ENCODE measurements at regions not wholly inside any gene's neighbourhood (a gene's known extent, or its start where the extent isn't known, plus 50 kb on each side); places are given as distances from the start of the nearest gene placed in this dataset.

DNA sequence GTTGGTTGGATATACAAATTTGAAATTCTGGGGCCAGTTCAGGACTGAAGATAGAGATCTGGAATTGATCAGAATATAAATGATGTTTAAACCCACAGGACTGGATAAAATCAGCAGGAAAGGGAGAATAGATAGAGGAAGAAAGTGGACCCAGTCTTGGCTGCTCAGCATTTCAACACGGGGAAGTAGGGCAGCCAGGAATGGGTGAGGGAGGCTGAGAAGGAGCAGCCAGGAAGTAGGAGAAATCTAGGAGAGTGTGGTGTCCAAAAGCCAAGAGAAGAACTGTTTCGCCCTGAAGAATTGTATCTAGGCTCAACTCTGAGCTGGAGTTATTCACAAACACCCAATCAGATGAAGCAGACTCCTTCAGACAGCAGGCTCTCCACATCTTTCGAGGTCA lies 197.9 kb downstream of the CDCA7 start:
- POLR2A ChIA-PET: no interaction called here
- Histone ChIP-seq H3K9me3 (peaks cover 14% of the 10 kb centered on the region; the same call in 2 of the 3 replicates), H3K4me2 (no peak overlapping the region), H3K4me3 (no peak overlapping the region), H3K4me1 (peaks cover 35% of the 10 kb centered on the region), H3K27ac (no peak overlapping the region)
- ATAC-seq (no peak), DNase-seq (ENCODE audit: low read depth in 1 of 2, low spot score in 1 of 2) (no peak), FAIRE-seq (no peak)
- CTCF ChIA-PET: no interaction called here
- no peak for TF ChIP-seq FOSB (CRISPR knock-in tag; IDR thresholded peaks at IDR 0.05)
- no peak for TF ChIP-seq JUN (IDR thresholded peaks at IDR 0.05)
- TF ChIP-seq ZC3H11A (IDR thresholded peaks at IDR 0.05): no peak
- TF ChIP-seq JUNB (IDR thresholded peaks at IDR 0.05): no peak
- TF ChIP-seq NFE2L2 (conservative IDR thresholded peaks at IDR 0.05; ENCODE audit: low read length): no peak
- no peak for TF ChIP-seq MAFK (IDR thresholded peaks at IDR 0.05; ENCODE audit: partially characterized antibody)
- TF ChIP-seq FOXS1 (CRISPR knock-in tag; IDR thresholded peaks at IDR 0.05): no peak
- no peak for TF ChIP-seq ZNF302 (CRISPR knock-in tag; IDR thresholded peaks at IDR 0.05)
- TF ChIP-seq HEYL (CRISPR knock-in tag; IDR thresholded peaks at IDR 0.05): no peak
- no peak for TF ChIP-seq CHD4 (IDR thresholded peaks at IDR 0.05; ENCODE audit: borderline replicate concordance)
- no peak for TF ChIP-seq MAX (IDR thresholded peaks at IDR 0.05)
- TF ChIP-seq BHLHE40 (IDR thresholded peaks at IDR 0.05; ENCODE audit: low read depth, low read length): no peak
- no peak for TF ChIP-seq EHF (CRISPR knock-in tag; IDR thresholded peaks at IDR 0.05)
- TF ChIP-seq RNF2 (IDR thresholded peaks at IDR 0.05; ENCODE audit: borderline replicate concordance, low read depth): no peak
- no peak for TF ChIP-seq TP53 (CRISPR knock-in tag; IDR thresholded peaks at IDR 0.05)
- no peak for TF ChIP-seq HOXB5 (CRISPR knock-in tag; IDR thresholded peaks at IDR 0.05)
- TF ChIP-seq, protein P1, sequence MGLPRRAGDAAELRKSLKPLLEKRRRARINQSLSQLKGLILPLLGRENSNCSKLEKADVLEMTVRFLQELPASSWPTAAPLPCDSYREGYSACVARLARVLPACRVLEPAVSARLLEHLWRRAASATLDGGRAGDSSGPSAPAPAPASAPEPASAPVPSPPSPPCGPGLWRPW (IDR thresholded peaks at IDR 0.05): no peak
- TF ChIP-seq, protein P2, sequence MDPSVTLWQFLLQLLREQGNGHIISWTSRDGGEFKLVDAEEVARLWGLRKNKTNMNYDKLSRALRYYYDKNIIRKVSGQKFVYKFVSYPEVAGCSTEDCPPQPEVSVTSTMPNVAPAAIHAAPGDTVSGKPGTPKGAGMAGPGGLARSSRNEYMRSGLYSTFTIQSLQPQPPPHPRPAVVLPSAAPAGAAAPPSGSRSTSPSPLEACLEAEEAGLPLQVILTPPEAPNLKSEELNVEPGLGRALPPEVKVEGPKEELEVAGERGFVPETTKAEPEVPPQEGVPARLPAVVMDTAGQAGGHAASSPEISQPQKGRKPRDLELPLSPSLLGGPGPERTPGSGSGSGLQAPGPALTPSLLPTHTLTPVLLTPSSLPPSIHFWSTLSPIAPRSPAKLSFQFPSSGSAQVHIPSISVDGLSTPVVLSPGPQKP (IDR thresholded peaks at IDR 0.05; ENCODE audit: low read depth, low read length): no peak
- WGBS (ENCODE audit: missing lambda C conversion rate): 67% methylated on average over 3 of the region's 3 CpGs

- no peak overlapping the region for H3K4me3 ChIP-seq
- peak overlapping the region; percentile 27 for H3K4me2 ChIP-seq
- peaks cover 13% of the 10 kb centered on the region; the same call in 2 of the 3 replicates for H3K9me3 ChIP-seq
- CTCF ChIA-PET: no interaction called here
- DNase-seq (ENCODE audit: low read depth in 1 of 2, low spot score in 1 of 2): peak in 1 of 2 experiments; percentile 42
- H3K4me1 ChIP-seq: peaks cover 35% of the 10 kb centered on the region
- 0 out of 6 replicates have a peak overlapping the region, but pooled peaks of 1 of the 2 experiments have one; percentile 6 for H3K27ac ChIP-seq
- peak; percentile 51 for FAIRE-seq
- ATAC-seq: peak in 1 of 2 experiments; percentile 60; a peak in 3 of 6 replicates
- TF ChIP-seq EHF (CRISPR knock-in tag; IDR thresholded peaks at IDR 0.05) (no peak), HEYL (CRISPR knock-in tag; IDR thresholded peaks at IDR 0.05) (no peak), ZSCAN20 (CRISPR knock-in tag; IDR thresholded peaks at IDR 0.05) (no peak), TFCP2L1 (CRISPR knock-in tag; IDR thresholded peaks at IDR 0.05) (no peak)
- 46% methylated on average over 6 of the region's 6 CpGs for WGBS (ENCODE audit: missing lambda C conversion rate)
- POLR2A ChIA-PET: no interaction called here
Observed at GRCh38 chr2:173553593-173553992, 198.9 kb downstream of the CDCA7 start.

- peak overlapping the region; percentile 14; the same call in 2 of the 3 replicates for H3K4me2 ChIP-seq
- no peak for DNase-seq (ENCODE audit: low read depth in 1 of 2, low spot score in 1 of 2)
- 0 out of 3 replicates have a peak, but pooled peaks cover 3% of the 10 kb centered on the region for H3K9me3 ChIP-seq
- peaks cover 31% of the 10 kb centered on the region for H3K4me1 ChIP-seq
- H3K4me3 ChIP-seq: no peak overlapping the region
- 3% methylated on average over 1 of the region's 1 CpG for WGBS (ENCODE audit: missing lambda C conversion rate)
- POLR2A ChIA-PET: no interaction called here
- CTCF ChIA-PET: interaction anchor here (0.5 to 2.1 kb wide), 2 partner anchors 13 to 329 kb away, joined by 4 to 10 read pairs; no protein-coding TSS in a partner anchor
- no peak for ATAC-seq
- FAIRE-seq: no peak
- no peak overlapping the region for H3K27ac ChIP-seq
- TF ChIP-seq TFCP2L1 (CRISPR knock-in tag; IDR thresholded peaks at IDR 0.05): no peak
- no peak for TF ChIP-seq ZSCAN20 (CRISPR knock-in tag; IDR thresholded peaks at IDR 0.05)
- TF ChIP-seq NFE2L2 (conservative IDR thresholded peaks at IDR 0.05; ENCODE audit: low read length): no peak
- TF ChIP-seq HDAC2 (IDR thresholded peaks at IDR 0.05): no peak
- no peak for TF ChIP-seq NPAS2 (CRISPR knock-in tag; IDR thresholded peaks at IDR 0.05; ENCODE audit: borderline replicate concordance)
- no peak for TF ChIP-seq POLR2A (IDR thresholded peaks at IDR 0.05; ENCODE audit: low read length)
- TF ChIP-seq, protein P3, sequence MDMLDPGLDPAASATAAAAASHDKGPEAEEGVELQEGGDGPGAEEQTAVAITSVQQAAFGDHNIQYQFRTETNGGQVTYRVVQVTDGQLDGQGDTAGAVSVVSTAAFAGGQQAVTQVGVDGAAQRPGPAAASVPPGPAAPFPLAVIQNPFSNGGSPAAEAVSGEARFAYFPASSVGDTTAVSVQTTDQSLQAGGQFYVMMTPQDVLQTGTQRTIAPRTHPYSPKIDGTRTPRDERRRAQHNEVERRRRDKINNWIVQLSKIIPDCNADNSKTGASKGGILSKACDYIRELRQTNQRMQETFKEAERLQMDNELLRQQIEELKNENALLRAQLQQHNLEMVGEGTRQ (IDR thresholded peaks at IDR 0.05): no peak
- no peak for TF ChIP-seq MAX (IDR thresholded peaks at IDR 0.05)
- TF ChIP-seq FOSL2 (IDR thresholded peaks at IDR 0.05): no peak
- TF ChIP-seq FOSL2 (CRISPR knock-in tag; IDR thresholded peaks at IDR 0.05): no peak
- no peak for TF ChIP-seq POLR2AphosphoS2 (conservative IDR thresholded peaks at IDR 0.05; ENCODE audit: low read length)
- no peak for TF ChIP-seq HMGXB4 (CRISPR knock-in tag; IDR thresholded peaks at IDR 0.05; ENCODE audit: borderline replicate concordance)
- no peak for TF ChIP-seq RAD21 (conservative IDR thresholded peaks at IDR 0.05 in 1 of 2, IDR thresholded peaks at IDR 0.05 in 1 of 2)
- no peak for TF ChIP-seq EHF (CRISPR knock-in tag; IDR thresholded peaks at IDR 0.05)
- TF ChIP-seq PBX3 (IDR thresholded peaks at IDR 0.05): no peak
- no peak for TF ChIP-seq KDM5A (IDR thresholded peaks at IDR 0.05)
Observed at GRCh38 chr2:173555833-173556232, 201.2 kb downstream of the CDCA7 start.

Data from A549 (cell line).